ENCODE measurements at regions not wholly inside any gene's neighbourhood (a gene's known extent, or its start where the extent isn't known, plus 50 kb on each side); places are given as distances from the start of the nearest gene placed in this dataset.

DNA sequence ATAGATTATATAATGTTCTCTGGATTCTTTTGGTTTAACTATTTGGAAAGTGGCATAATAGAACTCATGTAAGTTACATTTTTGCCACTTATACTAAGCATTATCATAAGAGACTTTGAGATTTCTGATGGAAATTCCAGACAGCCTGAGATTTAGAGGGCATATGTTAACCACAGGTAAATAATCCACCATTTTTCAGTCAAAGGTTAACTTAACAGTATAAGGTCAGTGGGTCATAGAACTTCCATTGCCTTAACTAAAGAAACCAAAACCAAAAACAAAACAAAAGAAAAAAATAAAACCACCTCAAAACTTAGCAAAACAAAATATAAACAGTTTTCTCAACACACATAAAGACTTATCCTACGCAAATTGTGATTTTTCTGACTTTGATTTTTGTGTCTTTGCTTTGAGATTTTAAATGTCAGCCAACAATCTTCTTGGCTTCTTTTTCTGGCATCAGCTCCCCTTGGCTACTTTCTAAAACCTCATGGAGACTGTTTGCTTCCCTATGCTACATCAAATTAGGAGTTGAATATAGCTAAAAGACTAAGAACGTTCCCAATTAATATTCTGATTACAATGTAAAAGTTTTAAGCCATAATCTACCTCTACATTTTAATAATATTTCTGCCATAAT, 430.1 kb upstream of the DAB2 start:
- DNase-seq, result no peak

GRCh38 chr5:39850291-39850690, 425.5 kb upstream of the DAB2 start:
- DNase-seq, result no peak

DNA sequence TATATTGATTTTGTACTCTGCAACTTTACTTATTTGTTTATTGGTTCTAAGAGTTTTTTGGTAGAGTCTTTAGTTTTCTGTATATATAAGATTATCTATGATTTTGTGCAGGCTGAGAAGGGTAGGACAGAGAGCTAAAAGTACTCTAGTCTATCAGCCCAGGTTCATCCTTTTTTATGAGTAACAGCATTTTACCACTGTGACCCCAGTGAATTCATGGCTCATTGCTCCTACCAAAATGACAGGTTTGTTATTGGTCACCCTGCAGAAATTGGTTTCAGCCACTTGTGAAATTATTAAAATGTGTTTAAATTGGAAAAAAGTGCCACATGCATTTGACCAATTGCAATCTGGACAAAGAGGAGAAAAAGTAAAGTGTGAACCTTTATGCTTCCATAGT, 421.4 kb upstream of the DAB2 start:
- no peak for DNase-seq

GRCh38 chr5:39843767-39844166, 419.0 kb upstream of the DAB2 start:
- DNase-seq, result no peak

GRCh38 chr5:39835371-39835770, 410.6 kb upstream of the DAB2 start:
- no peak for DNase-seq

- no peak for DNase-seq
Observed at GRCh38 chr5:39829441-39829840, 404.7 kb upstream of the DAB2 start.

GRCh38 chr5:39826051-39826450, 401.3 kb upstream of the DAB2 start:
- DNase-seq, result no peak

DNA sequence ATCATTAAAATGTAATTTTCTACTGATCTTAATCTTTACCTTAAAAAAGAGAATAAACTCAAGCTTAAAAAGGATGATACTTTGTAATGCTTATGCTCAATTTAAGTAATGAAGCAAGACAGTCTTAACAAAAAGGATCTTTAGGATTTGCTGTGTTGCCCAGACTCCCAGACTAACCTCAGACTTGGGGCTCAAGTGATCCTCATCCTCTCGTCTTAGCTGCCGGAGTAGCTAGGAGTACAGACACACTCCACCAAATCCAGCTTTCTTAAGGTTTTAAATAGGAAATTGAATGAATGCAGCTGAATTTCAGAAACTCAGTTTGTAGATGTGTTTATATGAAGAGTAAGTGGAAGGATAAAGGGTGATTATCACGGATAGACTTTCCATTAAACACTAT, 400.5 kb upstream of the DAB2 start:
- no peak for DNase-seq

DNA sequence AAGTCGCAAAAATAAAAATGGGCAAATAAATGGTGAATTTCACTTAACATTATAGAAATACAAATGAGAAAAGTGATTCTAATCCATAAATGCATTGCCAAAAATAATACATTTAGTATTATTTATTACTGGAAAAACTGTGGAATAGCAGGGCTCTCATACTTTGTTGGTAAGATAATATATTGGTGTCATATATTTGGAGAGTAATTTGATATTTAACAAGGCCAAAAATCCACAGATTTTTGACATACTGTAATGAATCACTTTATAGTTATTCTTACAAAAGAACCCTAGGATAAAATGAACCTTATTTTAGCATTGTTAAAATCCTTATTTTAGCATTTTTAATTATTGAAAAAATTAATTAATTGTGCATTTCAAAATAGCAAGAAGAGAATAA, 397.2 kb upstream of the DAB2 start:
- DNase-seq, result no peak

- DNase-seq, result no peak
Observed at GRCh38 chr5:39816866-39817265, 392.1 kb upstream of the DAB2 start.

DNA sequence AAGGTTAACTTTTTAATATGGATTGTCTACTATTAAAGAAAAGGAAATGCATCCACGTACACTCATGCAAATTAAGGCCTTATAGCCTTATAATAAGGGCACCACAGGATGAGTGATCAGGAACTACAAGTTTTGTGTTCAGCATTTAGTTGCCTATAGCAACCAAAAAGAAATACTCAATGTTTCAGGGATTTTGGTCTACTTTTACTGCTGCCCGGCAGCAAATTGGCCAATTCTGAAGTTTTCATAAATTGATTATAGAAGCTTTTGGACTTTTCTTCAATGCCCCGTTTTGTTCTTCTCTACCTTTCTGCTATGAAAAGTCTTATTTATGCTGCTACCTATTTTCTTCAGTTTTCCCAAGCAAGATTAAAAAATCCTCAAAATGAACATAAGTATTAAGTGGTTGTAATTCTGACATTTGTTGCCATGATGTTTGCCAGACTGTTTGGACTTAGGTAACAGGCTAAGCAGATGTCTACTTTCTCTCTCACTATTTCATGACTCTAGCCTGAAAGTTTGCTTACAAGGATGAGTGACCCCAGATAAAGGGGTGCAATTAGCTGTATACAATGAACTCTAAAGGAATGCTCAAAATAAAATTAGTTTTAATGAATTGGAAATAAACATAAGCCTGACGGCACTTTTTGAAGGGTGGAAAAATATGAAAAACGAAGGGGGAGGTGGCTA, 391.5 kb upstream of the DAB2 start:
- no peak for DNase-seq

DNA sequence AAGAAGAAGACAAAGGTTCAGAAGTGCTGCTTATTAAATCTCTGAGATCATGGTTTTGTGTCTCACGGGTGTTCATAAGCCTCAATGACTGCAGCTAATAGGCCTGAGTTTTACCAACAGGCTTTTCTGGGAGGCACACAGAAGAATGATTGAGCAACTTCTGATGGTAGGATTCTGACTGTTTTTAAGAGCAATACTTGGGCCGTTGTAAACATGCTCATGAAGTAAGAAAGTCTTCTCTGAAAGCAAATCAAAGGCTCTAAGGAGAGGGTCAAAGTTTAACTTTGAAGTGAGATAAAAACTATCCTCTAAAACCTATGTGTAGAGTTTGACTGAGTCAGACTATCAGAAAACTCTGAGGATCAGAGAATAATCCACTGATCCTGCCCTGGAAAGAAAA, 390.9 kb upstream of the DAB2 start:
- DNase-seq, result no peak

- DNase-seq, result no peak
Observed at GRCh38 chr5:39811381-39811780, 386.6 kb upstream of the DAB2 start.

- no peak for DNase-seq
Observed at GRCh38 chr5:39808656-39809055, 383.9 kb upstream of the DAB2 start.

DNA sequence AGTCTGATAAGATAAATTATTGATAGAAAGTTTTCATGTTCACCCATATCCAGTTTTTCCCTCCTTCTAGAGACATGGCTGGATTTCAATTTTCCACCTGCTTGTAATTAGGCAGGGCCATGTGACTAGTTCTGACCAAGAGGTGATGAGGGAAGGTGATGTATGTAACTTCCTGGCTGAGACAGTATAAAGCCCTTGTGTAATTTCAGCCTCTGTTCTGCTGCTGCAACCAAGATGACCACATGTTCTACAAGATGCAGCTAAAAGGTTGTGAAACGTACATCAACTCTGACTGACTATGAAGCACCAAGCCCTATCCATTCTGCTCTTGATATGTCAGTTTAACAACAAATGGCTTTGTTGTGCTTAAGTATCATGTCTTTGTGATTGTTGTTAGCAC, 376.5 kb upstream of the DAB2 start:
- DNase-seq, result no peak

DNA sequence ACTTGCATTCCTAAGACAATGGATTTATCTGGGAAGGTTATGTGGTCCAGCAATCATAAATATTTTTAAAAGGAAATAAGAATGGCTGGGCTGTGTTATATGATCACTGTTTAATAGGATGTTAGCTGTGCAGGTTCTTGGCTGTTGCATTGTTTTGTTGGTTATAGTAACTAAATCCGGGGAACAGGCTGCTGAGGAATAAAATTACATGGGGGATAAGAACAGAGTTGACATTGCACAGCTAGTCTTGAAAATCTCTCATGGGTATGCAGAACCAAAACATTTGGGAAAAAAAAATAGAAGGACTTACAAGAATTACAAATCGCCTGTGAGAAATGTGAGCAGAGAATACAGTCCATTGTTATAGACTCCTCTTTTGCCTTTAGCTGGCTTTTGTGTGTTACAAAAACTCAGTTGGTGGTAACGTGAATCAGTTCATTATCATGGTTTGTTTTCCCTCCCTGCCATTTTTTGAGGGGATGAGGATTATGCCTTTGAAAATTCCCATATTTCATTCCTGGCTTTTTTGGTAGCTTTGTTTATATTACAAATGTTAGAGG, 375.3 kb upstream of the DAB2 start:
- DNase-seq, result no peak

DNA sequence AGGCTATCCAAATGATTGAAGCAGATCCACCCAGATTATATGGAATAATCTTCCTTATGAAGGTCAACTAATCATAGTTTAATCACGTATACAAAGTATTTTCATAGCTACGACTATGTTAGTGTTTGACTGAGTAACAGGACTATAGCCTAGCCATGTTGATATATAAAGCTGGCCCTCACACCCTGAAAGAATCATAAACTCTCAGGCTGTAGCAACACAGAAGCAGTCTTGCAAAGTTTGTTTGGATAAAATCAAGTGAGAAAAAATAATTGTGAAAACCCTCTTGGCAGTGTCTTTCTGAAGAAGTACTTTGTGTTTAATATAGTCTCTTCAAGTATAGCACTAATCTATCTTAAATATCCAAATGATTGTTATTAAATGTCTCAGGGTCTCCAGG, 374.5 kb upstream of the DAB2 start:
- no peak for DNase-seq

GRCh38 chr5:39794513-39795210, 369.9 kb upstream of the DAB2 start:
- DNase-seq, result no peak

DNA sequence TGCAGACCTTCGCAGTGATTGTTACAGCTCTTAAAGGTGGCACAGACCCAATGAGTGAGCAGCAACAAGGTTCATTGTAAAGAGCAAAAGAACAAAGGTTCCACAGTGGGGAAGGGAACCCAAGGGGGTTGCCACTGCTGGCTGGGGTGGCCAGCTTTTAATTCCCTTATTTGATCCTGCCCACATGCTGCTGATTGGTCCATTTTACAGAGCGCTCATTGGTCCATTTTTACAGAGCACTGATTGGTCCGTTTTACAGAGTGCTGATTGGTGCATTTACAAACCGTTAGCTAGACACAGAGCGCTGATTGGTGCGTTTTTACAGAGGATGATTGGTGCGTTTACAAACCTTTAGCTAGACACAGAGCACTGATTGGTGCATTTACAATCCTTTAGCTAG, 360.6 kb upstream of the DAB2 start:
- DNase-seq, result no peak

DNA sequence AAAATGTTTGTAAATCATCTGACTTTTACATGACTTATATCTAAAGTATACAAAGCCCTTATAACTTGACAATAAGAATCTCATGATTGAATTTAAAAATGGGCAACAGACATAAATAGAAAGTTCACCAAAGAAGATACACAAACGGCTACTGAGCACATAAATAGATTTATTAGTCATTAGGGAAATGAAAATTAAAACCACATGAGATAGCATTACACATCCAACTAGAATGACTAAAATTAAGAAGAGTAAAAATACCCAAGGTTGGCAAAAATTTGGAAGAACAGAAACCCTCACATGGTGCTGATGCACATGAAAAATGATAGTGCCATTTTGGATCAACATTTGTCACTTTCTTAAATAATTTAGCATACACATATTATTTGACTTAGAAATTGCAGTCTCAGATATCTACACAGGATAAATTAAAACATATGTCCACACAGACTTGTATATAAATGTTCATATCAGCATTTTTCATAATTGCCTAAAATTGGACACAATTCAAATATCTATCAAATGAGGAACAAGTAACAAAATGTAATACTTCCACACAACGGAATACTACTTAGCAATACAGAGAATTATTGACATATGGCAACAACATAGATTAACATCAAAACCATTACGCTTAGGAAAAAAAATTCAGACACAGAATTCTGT, 359.1 kb upstream of the DAB2 start:
- DNase-seq, result no peak

DNA sequence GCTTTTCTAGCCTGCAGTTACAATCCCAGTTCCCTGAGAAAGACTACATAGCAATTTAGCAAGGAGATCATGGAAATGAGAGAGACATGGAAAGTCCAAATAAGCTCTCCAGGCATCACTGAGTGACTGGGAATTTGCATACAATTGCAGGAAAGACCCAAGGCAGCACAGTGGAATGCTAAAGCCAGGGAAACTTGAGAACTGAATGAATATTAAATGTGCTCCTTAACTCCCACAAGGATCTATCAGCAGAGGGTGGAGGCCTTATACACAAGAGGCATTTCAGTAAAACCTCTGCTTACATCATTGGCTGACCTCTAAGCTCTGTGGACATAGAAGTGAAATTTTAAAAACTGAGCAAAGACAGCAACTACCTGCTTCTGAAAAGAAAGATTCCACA, 355.6 kb upstream of the DAB2 start:
- no peak for DNase-seq

GRCh38 chr5:39779831-39780230, 355.1 kb upstream of the DAB2 start:
- no peak for DNase-seq

DNA sequence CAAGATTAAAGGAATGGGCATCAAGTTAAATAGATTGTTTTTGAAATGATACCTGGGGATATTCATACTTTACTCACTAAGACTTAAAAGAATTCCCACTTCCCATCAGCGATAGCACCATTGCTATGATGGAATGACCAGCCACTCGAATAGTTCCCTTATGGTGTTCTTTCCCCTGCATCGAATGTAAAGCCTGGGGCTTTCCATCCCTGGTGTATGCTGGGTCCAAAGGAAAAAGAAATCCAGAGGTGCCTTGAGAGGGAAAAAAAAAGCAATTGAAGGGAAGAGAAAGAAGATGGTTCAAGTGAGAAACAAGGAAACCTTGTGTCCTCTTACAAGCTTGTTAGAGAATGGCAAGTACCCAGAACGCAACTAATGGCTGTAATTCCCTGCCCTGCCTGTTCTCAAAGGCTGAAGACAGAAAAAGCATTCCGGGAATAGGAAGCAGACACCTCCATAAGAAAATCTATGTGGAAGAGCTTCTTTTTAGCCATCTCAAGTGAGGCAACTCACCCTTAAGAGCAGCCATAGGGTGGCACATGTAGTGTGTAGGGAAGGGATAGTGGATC, 351.1 kb upstream of the DAB2 start:
- no peak for DNase-seq
